AG08395 (cell line): ENCODE measurements at regions not wholly inside any gene's neighbourhood (a gene's known extent, or its start where the extent isn't known, plus 50 kb on each side); places are given as distances from the start of the nearest gene placed in this dataset.

Experiments
- DNase-seq: peaks from one replicate; pipeline ENCODE4 v3.0.0; 2012; ENCODE audit warnings: mixed read lengths, low spot score

DNA sequence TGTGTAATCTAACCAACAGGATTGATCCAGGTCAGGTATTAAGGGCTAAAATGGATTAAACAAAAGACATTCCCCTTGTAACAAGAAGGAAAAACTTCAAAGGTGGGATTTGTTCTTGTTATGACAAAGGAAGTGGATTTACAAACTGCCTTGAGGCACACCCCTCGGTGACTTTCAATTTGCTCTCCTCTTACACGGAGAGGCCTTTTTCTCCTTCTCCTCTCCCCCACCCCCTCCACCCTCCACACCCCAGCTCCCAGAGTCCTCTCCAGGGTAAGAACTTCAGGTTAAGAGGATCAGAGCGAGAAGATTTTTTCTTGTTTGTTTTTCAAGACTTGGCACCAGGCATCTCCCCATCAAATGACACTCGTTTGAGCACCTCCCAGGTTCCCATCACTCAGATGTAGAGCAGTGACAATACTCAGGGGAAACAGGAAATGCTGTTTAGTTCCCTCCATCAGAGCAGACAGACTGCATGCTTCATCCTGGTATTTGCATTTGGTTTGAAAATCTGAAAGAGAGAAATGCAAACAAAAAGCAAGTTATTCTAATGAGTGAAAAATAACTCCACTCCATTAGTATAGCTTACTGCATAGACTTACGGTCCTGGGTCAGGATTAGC is 77.6 kb upstream of the TMEM260 start:
- no peak for DNase-seq

DNA sequence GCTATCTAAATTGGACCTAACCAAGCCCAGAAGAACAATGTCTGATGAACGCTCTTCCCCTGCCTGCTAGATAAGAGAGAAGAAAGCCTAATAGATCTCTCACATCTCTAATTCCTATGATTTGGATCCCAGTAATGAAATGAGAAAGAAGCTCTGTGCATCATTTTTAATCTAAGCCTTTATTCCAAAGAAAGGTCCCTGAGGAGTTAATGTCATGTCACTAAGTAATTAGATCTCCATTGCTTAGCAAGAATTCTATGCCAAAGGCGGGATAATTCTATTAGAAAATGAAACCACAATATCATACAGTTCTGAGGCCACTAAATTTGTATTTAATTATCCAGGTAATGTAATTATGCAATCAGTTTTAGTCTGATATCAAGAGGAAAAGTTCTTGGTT is 74.2 kb upstream of the TMEM260 start:
- DNase-seq: no peak

DNA sequence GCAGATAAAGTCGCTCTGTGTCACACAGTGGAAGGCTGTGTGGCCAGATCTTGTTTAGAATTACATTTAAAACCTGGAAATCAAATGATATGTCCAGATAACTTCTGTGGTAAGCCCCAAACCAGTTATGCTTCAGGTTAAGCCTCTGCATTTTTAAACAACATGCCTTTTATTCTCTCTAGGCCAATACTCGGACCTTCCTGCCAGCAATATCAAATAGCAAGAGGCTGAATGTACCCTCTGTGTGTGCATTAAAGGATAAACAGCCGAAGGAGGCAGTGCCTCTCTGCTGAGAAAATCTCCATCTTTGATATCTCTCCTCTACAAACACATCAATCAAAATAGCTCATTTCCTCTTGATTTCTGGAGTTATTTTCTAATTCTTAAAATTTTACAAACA is 67.1 kb upstream of the TMEM260 start:
- no peak for DNase-seq

- DNase-seq: peak; percentile 50
These were observed 64.8 kb upstream of the TMEM260 start for GRCh38 chr14:56514663-56515371.

DNA sequence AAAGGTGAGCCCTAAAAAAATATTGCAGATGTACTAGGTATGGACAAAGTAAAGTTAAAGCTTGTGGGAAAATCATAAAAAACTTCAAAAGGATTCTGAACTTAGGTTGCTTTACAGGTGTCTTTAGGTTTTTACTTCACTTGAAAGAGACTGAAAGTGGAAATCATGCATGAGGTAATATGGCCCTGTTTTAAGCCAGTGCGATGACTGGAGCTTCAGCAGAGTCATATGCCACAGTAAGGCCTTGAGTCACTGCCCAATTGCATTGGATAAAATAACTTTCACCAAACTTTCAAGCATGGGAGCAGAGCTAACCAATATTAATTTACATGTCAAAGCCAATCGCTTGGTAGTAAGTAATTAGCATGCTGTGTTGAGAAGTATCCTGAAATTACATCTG is 63.9 kb upstream of the TMEM260 start:
- no peak for DNase-seq

- no peak for DNase-seq
These were observed 57.2 kb upstream of the TMEM260 start for GRCh38 chr14:56522403-56522802.

GRCh38 chr14:56524971-56525677 is 54.5 kb upstream of the TMEM260 start:
- DNase-seq: no peak

- no peak for DNase-seq
These were observed 50.7 kb upstream of the TMEM260 start for GRCh38 chr14:56528927-56529326.
